ENCODE measurements at regions not wholly inside any gene's neighbourhood (a gene's known extent, or its start where the extent isn't known, plus 50 kb on each side); places are given as distances from the start of the nearest gene placed in this dataset.

DNA sequence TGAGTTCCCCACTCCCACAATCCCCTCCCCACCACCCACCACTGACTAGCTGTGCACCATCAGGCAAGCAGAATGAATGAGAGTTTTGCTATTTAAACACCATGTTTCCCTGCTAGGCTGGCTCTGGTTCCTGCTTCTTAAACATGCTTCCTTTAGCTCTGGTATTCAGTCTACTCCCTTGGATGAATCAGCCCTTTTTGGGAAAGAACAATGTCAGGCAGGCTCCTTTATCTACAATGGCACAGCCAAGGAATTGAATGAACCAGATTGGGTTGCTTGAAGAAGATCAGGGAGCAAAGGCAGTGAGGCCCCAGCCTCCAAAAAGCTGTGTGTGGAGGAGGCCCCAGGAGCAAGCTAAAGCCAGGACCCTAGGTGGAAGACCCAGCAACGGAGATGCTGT is 92.9 kb upstream of the ISX start:
- intact Hi-C loops (cut with micrococcal nuclease) = no loop called here
- H2AFZ ChIP-seq (ENCODE audit: low read depth, low read length, poor library complexity, severe bottlenecking) = no peak overlapping the region
- H3K27ac ChIP-seq (ENCODE audit: low read depth, low read length) = no peak overlapping the region
- H3K4me1 ChIP-seq (ENCODE audit: control insufficient read depth in 1 of 2, insufficient read depth in 2 of 2, low read length in 2 of 2) = no peaks in the 10 kb centered on the region
- DNase-seq (ENCODE audit: low read depth, low spot score) = no peak
- ChIA-PET CTCF (no interaction called here), RAD21 (ENCODE audit: low non-redundant PET in 1 of 2, low total read pairs in 2 of 2, uncharacterized antibody in 2 of 2, unreplicated experiment in 2 of 2) (no interaction called here), POLR2A (no interaction called here)
- no peaks in the 10 kb centered on the region for H4K20me1 ChIP-seq (ENCODE audit: insufficient read depth)
- no peaks in the 10 kb centered on the region for H3K9me2 ChIP-seq (ENCODE audit: insufficient read depth)
- H3K4me2 ChIP-seq (ENCODE audit: low read length) = no peak overlapping the region
- no peak overlapping the region for H3K9ac ChIP-seq (ENCODE audit: low read length)
- no peaks in the 10 kb centered on the region for H3K79me2 ChIP-seq (ENCODE audit: insufficient read depth, low read length)
- peaks cover 3% of the 10 kb centered on the region; the same call in 1 of the 2 replicates for H3K27me3 ChIP-seq (ENCODE audit: insufficient read depth, low read length)
- ATAC-seq = no peak
- no peaks in the 10 kb centered on the region for H3K36me3 ChIP-seq (ENCODE audit: control insufficient read depth in 1 of 2, insufficient read depth in 2 of 2, low read length in 2 of 2)
- TF ChIP-seq RAD21 (IDR thresholded peaks at IDR 0.05; ENCODE audit: low read depth) (no peak), CEBPB (IDR thresholded peaks at IDR 0.05; ENCODE audit: low read depth) (no peak), SP1 (IDR thresholded peaks at IDR 0.05; ENCODE audit: low read depth) (no peak), ELF1 (IDR thresholded peaks at IDR 0.05; ENCODE audit: borderline replicate concordance, low read depth) (no peak), MAX (IDR thresholded peaks at IDR 0.05) (no peak), YY1 (IDR thresholded peaks at IDR 0.05; ENCODE audit: extremely low read depth, insufficient replicate concordance, low read depth, low read length) (no peak), ZNF274 (IDR thresholded peaks at IDR 0.05; ENCODE audit: low read depth, low read length) (no peak), SRF (IDR thresholded peaks at IDR 0.05; ENCODE audit: low read depth) (no peak), ZFX (IDR thresholded peaks at IDR 0.05) (no peak), FOSL1 (IDR thresholded peaks at IDR 0.05; ENCODE audit: low read depth) (no peak)
- TF ChIP-seq, protein P1, sequence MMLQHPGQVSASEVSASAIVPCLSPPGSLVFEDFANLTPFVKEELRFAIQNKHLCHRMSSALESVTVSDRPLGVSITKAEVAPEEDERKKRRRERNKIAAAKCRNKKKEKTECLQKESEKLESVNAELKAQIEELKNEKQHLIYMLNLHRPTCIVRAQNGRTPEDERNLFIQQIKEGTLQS (IDR thresholded peaks at IDR 0.05) = no peak
- no peak overlapping the region for H3K4me3 ChIP-seq (replicated peaks in 1 of 2; ENCODE audit: low read depth in 1 of 2, low read length in 2 of 2)
- no TSS peak for BruUV-seq (replicated peaks)
- no peaks in the 10 kb centered on the region for H3K9me3 ChIP-seq (ENCODE audit: control insufficient read depth in 1 of 2, insufficient read depth in 1 of 2, low read depth in 1 of 2, low read length in 2 of 2)

DNA sequence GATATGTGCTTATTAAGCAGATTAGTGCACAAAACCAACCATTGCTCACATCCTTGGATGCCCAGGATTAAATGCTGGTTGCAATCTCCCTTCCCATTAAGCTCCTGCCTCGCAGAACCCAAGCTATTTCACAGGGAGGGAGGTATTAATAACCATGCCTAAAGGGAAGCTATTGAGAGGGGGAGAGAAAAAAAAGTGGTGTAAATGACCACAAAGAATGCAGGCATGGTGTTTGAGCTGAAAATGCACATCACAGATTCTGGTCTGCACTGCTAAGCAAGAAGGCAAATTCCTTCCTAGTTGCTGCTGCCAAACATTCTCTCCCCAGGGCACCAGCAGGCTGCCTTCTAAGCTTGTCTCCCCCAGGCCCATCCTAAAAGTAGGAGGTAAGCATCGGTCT is 92.0 kb upstream of the ISX start:
- H2AFZ ChIP-seq (ENCODE audit: low read depth, low read length, poor library complexity, severe bottlenecking) = no peak overlapping the region
- no TSS peak for BruUV-seq (replicated peaks)
- TF ChIP-seq JUND (IDR thresholded peaks at IDR 0.05) (no peak), ZNF274 (IDR thresholded peaks at IDR 0.05; ENCODE audit: low read depth, low read length) (no peak), POLR2AphosphoS5 (IDR thresholded peaks at IDR 0.05; ENCODE audit: low read depth, low read length) (no peak), MAX (IDR thresholded peaks at IDR 0.05) (no peak), TCF7L2 (IDR thresholded peaks at IDR 0.05; ENCODE audit: borderline replicate concordance, extremely low read depth, insufficient read depth, insufficient read length) (no peak), EZH2 (IDR thresholded peaks at IDR 0.05) (no peak)
- TF ChIP-seq, protein P1 (IDR thresholded peaks at IDR 0.05) = no peak
- ChIA-PET CTCF (no interaction called here), RAD21 (ENCODE audit: low non-redundant PET in 1 of 2, low total read pairs in 2 of 2, uncharacterized antibody in 2 of 2, unreplicated experiment in 2 of 2) (no interaction called here), POLR2A (no interaction called here)
- no peak overlapping the region for H3K4me3 ChIP-seq (replicated peaks in 1 of 2; ENCODE audit: low read depth in 1 of 2, low read length in 2 of 2)
- H3K36me3 ChIP-seq (ENCODE audit: control insufficient read depth in 1 of 2, insufficient read depth in 2 of 2, low read length in 2 of 2) = no peaks in the 10 kb centered on the region
- ATAC-seq (no peak), DNase-seq (ENCODE audit: low read depth, low spot score) (no peak)
- no peaks in the 10 kb centered on the region for H3K79me2 ChIP-seq (ENCODE audit: insufficient read depth, low read length)
- H4K20me1 ChIP-seq (ENCODE audit: insufficient read depth) = no peaks in the 10 kb centered on the region
- no peak overlapping the region for H3K4me2 ChIP-seq (ENCODE audit: low read length)
- no peaks in the 10 kb centered on the region for H3K4me1 ChIP-seq (ENCODE audit: control insufficient read depth in 1 of 2, insufficient read depth in 2 of 2, low read length in 2 of 2)
- H3K9me3 ChIP-seq (ENCODE audit: control insufficient read depth in 1 of 2, insufficient read depth in 1 of 2, low read depth in 1 of 2, low read length in 2 of 2) = no peaks in the 10 kb centered on the region
- H3K9ac ChIP-seq (ENCODE audit: low read length) = no peak overlapping the region
- no peak overlapping the region for H3K27ac ChIP-seq (ENCODE audit: low read depth, low read length)
- intact Hi-C loops (cut with micrococcal nuclease) = no loop called here
- peaks cover 3% of the 10 kb centered on the region; the same call in 1 of the 2 replicates for H3K27me3 ChIP-seq (ENCODE audit: insufficient read depth, low read length)
- no peaks in the 10 kb centered on the region for H3K9me2 ChIP-seq (ENCODE audit: insufficient read depth)
